Gastrocnemius medialis (tissue), 4 donors: ENCODE measurements at regions not wholly inside any gene's neighbourhood (a gene's known extent, or its start where the extent isn't known, plus 50 kb on each side); places are given as distances from the start of the nearest gene placed in this dataset.

Source experiments
- ATAC-seq, 2 donors: fragments of 150-250 bp; one replicate each; pipeline ENCODE4 v1.9.1; 2016
- DNase-seq, 2 donors: peaks; one replicate each; pipeline ENCODE4 v3.0.0-alpha.2; 2019
- H3K27ac ChIP-seq, 4 donors: fragments of 200-600 bp; sonication (generic); 1 replicate in 1 of 4; 2 replicates in 3 of 4; pipeline ENCODE4 v1.5.1; 2016 to 2018; ENCODE audit warnings: mild to moderate bottlenecking in 2 of 4, moderate library complexity in 1 of 4
- H3K27me3 ChIP-seq, 3 donors: fragments of 200-600 bp; sonication (generic) in 2 of 3; 1 replicate in 1 of 3; 2 replicates in 2 of 3; pipeline versions ENCODE4 v1.5.1 to v1.6.0; 2016 to 2019; ENCODE audit warnings: mild to moderate bottlenecking in 1 of 3, moderate library complexity in 1 of 3
- H3K36me3 ChIP-seq, 2 donors: fragments of 200-600 bp; sonication (generic) in 1 of 2; one replicate each; pipeline ENCODE4 v1.5.1; 2017 to 2018
- H3K4me1 ChIP-seq, 2 donors: fragments of 200-600 bp; sonication (generic) in 1 of 2; one replicate each; pipeline ENCODE4 v1.5.1; 2016 to 2017; ENCODE audit warnings: mild to moderate bottlenecking in 2 of 2
- H3K4me3 ChIP-seq, 4 donors: fragments of 200-600 bp; sonication (generic) in 3 of 4; 1 replicate in 1 of 4; 2 replicates in 3 of 4; pipeline ENCODE4 v1.5.1; 2016 to 2019; ENCODE audit warnings: mild to moderate bottlenecking in 2 of 4
- H3K9me3 ChIP-seq, 3 donors: fragments of 200-600 bp; sonication (generic) in 2 of 3; 1 replicate in 1 of 3; 2 replicates in 2 of 3; pipeline ENCODE4 v1.5.1; 2016 to 2019
- POLR2A ChIP-seq, 2 donors: fragments of 450-650 bp; IDR thresholded peaks; one replicate each; pipeline ENCODE4 v1.6.1; 2017; ENCODE audit warnings: antibody characterized with exemption in 2 of 2, mild to moderate bottlenecking in 2 of 2, moderate library complexity in 2 of 2
- in situ Hi-C, 4 donors: fragments of 200-750 bp; cut with MboI; loops; one replicate each; pipeline versions ENCODE4 v1.15.0 to v1.8.0; 2017; ENCODE audit warnings: low sequenced_read_pairs in 4 of 4
- intact Hi-C: fragments of 100-400 bp; cut with DNase I; formaldehyde crosslinking; loops from one replicate; pipeline ENCODE4 v1.15.1; 2023; ENCODE audit warnings: low total_unique reads
- TF ChIP-seq, protein P1 (sequence below), 5 experiments: fragments of 450-650 bp in 3 of 5; fragments of 200-600 bp in 2 of 5; sonication (generic) in 2 of 5; IDR thresholded peaks in 4 of 5; conservative IDR thresholded peaks in 1 of 5; 1 replicate in 4 of 5; 2 replicates in 1 of 5; pipeline ENCODE4 v1.5.1; 2016 to 2019; ENCODE audit warnings: antibody characterized with exemption in 5 of 5, mild to moderate bottlenecking in 3 of 5, moderate library complexity in 3 of 5

GRCh38 chr4:167443841-167444240 is 209.5 kb upstream of the SPOCK3 start:
- ATAC-seq (no peak), DNase-seq (no peak)
- Histone ChIP-seq H3K4me3 (no peak overlapping the region), H3K4me1 (no peaks in the 10 kb centered on the region), H3K9me3 (no peaks in the 10 kb centered on the region), H3K27ac (no peak overlapping the region), H3K36me3 (no peaks in the 10 kb centered on the region), H3K27me3 (no peaks in the 10 kb centered on the region)
- no peak for TF ChIP-seq POLR2A (IDR thresholded peaks at IDR 0.05)
- in situ Hi-C loops (no loop called here), intact Hi-C loops (no loop called here)

DNA sequence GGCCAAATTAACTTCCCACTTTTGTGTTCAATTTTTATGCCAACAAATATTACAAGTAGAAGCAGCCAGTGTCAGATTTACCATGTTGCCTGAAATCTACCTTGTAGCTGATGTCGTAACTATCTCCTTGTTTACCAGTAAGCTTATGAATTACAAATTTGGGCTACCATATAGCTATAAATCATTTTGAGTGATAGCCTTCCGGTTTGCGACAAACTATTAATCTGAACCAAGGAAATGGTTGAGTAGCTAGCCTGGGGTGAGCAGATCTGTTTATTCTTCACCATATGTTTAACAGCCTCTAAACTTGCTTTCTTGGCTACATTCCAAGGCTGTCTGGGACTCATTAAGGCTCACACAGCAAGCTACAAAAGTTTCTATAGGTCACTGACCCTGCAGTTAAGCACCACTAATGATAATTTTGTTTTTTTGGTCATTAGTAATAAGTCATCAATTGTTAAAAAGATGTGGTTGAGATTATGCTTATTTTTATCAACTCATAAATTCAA is 218.7 kb upstream of the SPOCK3 start:
- TF ChIP-seq, protein P1, sequence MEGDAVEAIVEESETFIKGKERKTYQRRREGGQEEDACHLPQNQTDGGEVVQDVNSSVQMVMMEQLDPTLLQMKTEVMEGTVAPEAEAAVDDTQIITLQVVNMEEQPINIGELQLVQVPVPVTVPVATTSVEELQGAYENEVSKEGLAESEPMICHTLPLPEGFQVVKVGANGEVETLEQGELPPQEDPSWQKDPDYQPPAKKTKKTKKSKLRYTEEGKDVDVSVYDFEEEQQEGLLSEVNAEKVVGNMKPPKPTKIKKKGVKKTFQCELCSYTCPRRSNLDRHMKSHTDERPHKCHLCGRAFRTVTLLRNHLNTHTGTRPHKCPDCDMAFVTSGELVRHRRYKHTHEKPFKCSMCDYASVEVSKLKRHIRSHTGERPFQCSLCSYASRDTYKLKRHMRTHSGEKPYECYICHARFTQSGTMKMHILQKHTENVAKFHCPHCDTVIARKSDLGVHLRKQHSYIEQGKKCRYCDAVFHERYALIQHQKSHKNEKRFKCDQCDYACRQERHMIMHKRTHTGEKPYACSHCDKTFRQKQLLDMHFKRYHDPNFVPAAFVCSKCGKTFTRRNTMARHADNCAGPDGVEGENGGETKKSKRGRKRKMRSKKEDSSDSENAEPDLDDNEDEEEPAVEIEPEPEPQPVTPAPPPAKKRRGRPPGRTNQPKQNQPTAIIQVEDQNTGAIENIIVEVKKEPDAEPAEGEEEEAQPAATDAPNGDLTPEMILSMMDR (IDR thresholded peaks at IDR 0.05 in 4 of 5, conservative IDR thresholded peaks at IDR 0.05 in 1 of 5), result no peak
- no peak for TF ChIP-seq POLR2A (IDR thresholded peaks at IDR 0.05)
- DNase-seq (no peak), ATAC-seq (no peak)
- Histone ChIP-seq H3K4me1 (no peaks in the 10 kb centered on the region), H3K27me3 (no peaks in the 10 kb centered on the region), H3K27ac (no peak overlapping the region), H3K4me3 (no peak overlapping the region), H3K9me3 (no peaks in the 10 kb centered on the region), H3K36me3 (no peaks in the 10 kb centered on the region)
- intact Hi-C loops (no loop called here), in situ Hi-C loops (no loop called here)

GRCh38 chr4:167456619-167457018 is 222.3 kb upstream of the SPOCK3 start:
- Histone ChIP-seq H3K27ac (no peak overlapping the region), H3K4me1 (no peaks in the 10 kb centered on the region), H3K36me3 (no peaks in the 10 kb centered on the region), H3K9me3 (no peaks in the 10 kb centered on the region), H3K4me3 (no peak overlapping the region), H3K27me3 (no peaks in the 10 kb centered on the region)
- TF ChIP-seq, protein P1 (IDR thresholded peaks at IDR 0.05 in 4 of 5, conservative IDR thresholded peaks at IDR 0.05 in 1 of 5), result no peak
- no peak for TF ChIP-seq POLR2A (IDR thresholded peaks at IDR 0.05)
- no peak for ATAC-seq
- intact Hi-C loops, result no loop called here
- in situ Hi-C loops, result no loop called here
- DNase-seq, result no peak

- H3K4me3 ChIP-seq, result no peak overlapping the region
- no peaks in the 10 kb centered on the region for H3K9me3 ChIP-seq
- no peaks in the 10 kb centered on the region for H3K36me3 ChIP-seq
- in situ Hi-C loops (no loop called here), intact Hi-C loops (no loop called here)
- H3K27ac ChIP-seq, result no peak overlapping the region
- no peaks in the 10 kb centered on the region for H3K27me3 ChIP-seq
- H3K4me1 ChIP-seq, result no peaks in the 10 kb centered on the region
- no peak for TF ChIP-seq POLR2A (IDR thresholded peaks at IDR 0.05)
- TF ChIP-seq, protein P1 (IDR thresholded peaks at IDR 0.05 in 4 of 5, conservative IDR thresholded peaks at IDR 0.05 in 1 of 5), result no peak
- no peak for ATAC-seq
- DNase-seq, result no peak
Measured at GRCh38 chr4:167469436-167469835, 235.1 kb upstream of the SPOCK3 start.

DNA sequence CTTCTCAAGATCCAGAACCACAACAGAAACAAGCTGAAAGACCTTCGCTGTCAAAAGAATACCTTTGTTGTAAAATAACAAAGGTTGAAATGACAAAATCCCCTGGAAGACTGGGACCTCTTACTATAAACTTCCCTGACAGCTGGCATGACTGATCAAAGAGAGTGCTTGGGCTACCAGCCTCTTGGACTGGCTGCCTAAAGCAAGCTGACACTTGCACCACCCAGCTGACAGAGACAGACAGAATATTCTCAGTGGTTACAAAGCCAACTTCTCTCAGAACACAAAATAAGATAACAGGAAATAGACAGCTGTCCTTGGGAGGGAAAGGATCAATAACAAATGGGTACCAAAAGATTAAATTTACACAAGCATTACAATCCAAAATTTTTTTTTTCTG is 241.7 kb upstream of the SPOCK3 start:
- Histone ChIP-seq H3K9me3 (no peaks in the 10 kb centered on the region), H3K36me3 (no peaks in the 10 kb centered on the region), H3K4me3 (no peak overlapping the region), H3K4me1 (no peaks in the 10 kb centered on the region), H3K27me3 (no peaks in the 10 kb centered on the region), H3K27ac (no peak overlapping the region)
- no peak for ATAC-seq
- TF ChIP-seq, protein P1 (IDR thresholded peaks at IDR 0.05 in 4 of 5, conservative IDR thresholded peaks at IDR 0.05 in 1 of 5), result no peak
- no peak for TF ChIP-seq POLR2A (IDR thresholded peaks at IDR 0.05)
- intact Hi-C loops, result no loop called here
- in situ Hi-C loops, result no loop called here
- DNase-seq, result no peak
